ENCODE measurements at regions not wholly inside any gene's neighbourhood (a gene's known extent, or its start where the extent isn't known, plus 50 kb on each side); places are given as distances from the start of the nearest gene placed in this dataset.

GRCh38 chr12:67411562-67411961 is 142.4 kb downstream of the CAND1 start:
- no peak for TF ChIP-seq CHD1 (IDR thresholded peaks at IDR 0.05; ENCODE audit: low read depth, low read length)
- no peak for TF ChIP-seq CEBPB (IDR thresholded peaks at IDR 0.05; ENCODE audit: low read depth, low read length)
- TF ChIP-seq RFX5 (IDR thresholded peaks at IDR 0.05; ENCODE audit: low read depth, low read length): no peak
- TF ChIP-seq USF2 (IDR thresholded peaks at IDR 0.05; ENCODE audit: low read depth, low read length): no peak
- TF ChIP-seq BHLHE40 (IDR thresholded peaks at IDR 0.05; ENCODE audit: low read depth, low read length): no peak
- no peak for TF ChIP-seq POLR2A (IDR thresholded peaks at IDR 0.05; ENCODE audit: low read depth, low read length)
- no peak for TF ChIP-seq MAZ (IDR thresholded peaks at IDR 0.05; ENCODE audit: borderline replicate concordance, low read depth, low read length)
- TF ChIP-seq RAD21 (IDR thresholded peaks at IDR 0.05; ENCODE audit: low read length): no peak
- no peak for TF ChIP-seq NFE2L2 (IDR thresholded peaks at IDR 0.05; ENCODE audit: low read depth, low read length)
- no peak for TF ChIP-seq FOS (IDR thresholded peaks at IDR 0.05; ENCODE audit: low read depth, low read length)
- TF ChIP-seq MAFK (IDR thresholded peaks at IDR 0.05; ENCODE audit: low read depth, low read length): no peak
- no peak for TF ChIP-seq ELK1 (IDR thresholded peaks at IDR 0.05; ENCODE audit: borderline replicate concordance, low read depth, low read length)
- TF ChIP-seq MXI1 (IDR thresholded peaks at IDR 0.05; ENCODE audit: borderline replicate concordance, low read depth, low read length): no peak
- no peak for TF ChIP-seq CTCF (conservative IDR thresholded peaks at IDR 0.05; ENCODE audit: low read depth, low read length)
- TF ChIP-seq SMC3 (IDR thresholded peaks at IDR 0.05; ENCODE audit: low read depth, low read length): no peak
- no peak for TF ChIP-seq RCOR1 (IDR thresholded peaks at IDR 0.05; ENCODE audit: insufficient replicate concordance, low read length)
- Histone ChIP-seq H4K8ac (ENCODE audit: low read depth in 2 of 2, low read length in 2 of 2) (no peak overlapping the region), H3K4ac (ENCODE audit: low read depth, low read length) (no peak overlapping the region), H3K9ac (ENCODE audit: low read depth, low read length) (no peak overlapping the region), H3K23ac (ENCODE audit: low read depth, low read length) (no peak overlapping the region), H2AK5ac (ENCODE audit: low read depth, low read length) (no peak overlapping the region), H2BK120ac (ENCODE audit: low read depth, low read length) (no peak overlapping the region), H3K9me3 (ENCODE audit: control insufficient read depth, insufficient read depth, low read length) (no peaks in the 10 kb centered on the region), H2AK9ac (replicated peaks; ENCODE audit: low read depth, low read length, poor library complexity) (no peak overlapping the region), H3K79me1 (ENCODE audit: low read depth in 1 of 2, low read length in 2 of 2) (no peaks in the 10 kb centered on the region), H3K4me3 (ENCODE audit: insufficient read depth, low read depth, low read length) (no peak overlapping the region), H4K5ac (ENCODE audit: low read depth, low read length) (no peak overlapping the region), H3K27me3 (ENCODE audit: control insufficient read depth, insufficient read depth, low read length) (no peaks in the 10 kb centered on the region; the same call in 1 of the 2 replicates), H2BK5ac (ENCODE audit: low read depth, low read length, poor library complexity, severe bottlenecking) (no peak overlapping the region), H3K56ac (ENCODE audit: extremely low read depth, insufficient read depth, low read length) (no peak overlapping the region), H3K18ac (ENCODE audit: low read depth, low read length) (no peak overlapping the region), H3K4me1 (ENCODE audit: control insufficient read depth, insufficient read depth, low read length) (peaks cover 2% of the 10 kb centered on the region; the same call in 1 of the 2 replicates), H4K20me1 (ENCODE audit: insufficient read depth, low read length) (no peaks in the 10 kb centered on the region), H4K91ac (ENCODE audit: insufficient read depth, low read depth, low read length) (no peak overlapping the region), H3K4me2 (ENCODE audit: low read depth, low read length) (no peak overlapping the region), H3K9me1 (ENCODE audit: insufficient read depth, low read length) (no peaks in the 10 kb centered on the region), H3K27ac (ENCODE audit: insufficient read depth, low read length) (no peak overlapping the region), H3K14ac (replicated peaks; ENCODE audit: low read depth, low read length) (no peak overlapping the region), H2BK20ac (ENCODE audit: low read depth, low read length) (no peak overlapping the region), H2BK15ac (ENCODE audit: low read depth, low read length) (no peak overlapping the region), H3K36me3 (ENCODE audit: control insufficient read depth, insufficient read depth, low read length) (no peaks in the 10 kb centered on the region), H2AFZ (replicated peaks; ENCODE audit: low read length, poor library complexity) (no peak overlapping the region)
- dilution Hi-C loops (cut with HindIII; ENCODE audit: low sequenced_read_pairs, unreplicated experiment) (no loop called here), in situ Hi-C loops (cut with MboI; ENCODE audit: low sequenced_read_pairs) (no loop called here), intact Hi-C loops (cut with micrococcal nuclease) (no loop called here)
- BruUV-seq (replicated peaks): no TSS peak
- ChIA-PET CTCF (no interaction called here), POLR2A (ENCODE audit: unreplicated experiment) (no interaction called here)
- DNase-seq: no peak
- ATAC-seq (ENCODE audit: low read depth): no peak
- 80% methylated on average over 1 of the region's 2 CpGs; no CpG with 5 or more reads in 1 of the 2 experiments for WGBS, 2 experiments (ENCODE audit: extremely low coverage in 2 of 2, insufficient read length in 1 of 2)
